Large intestine (tissue), 3 donors: ENCODE measurements at regions not wholly inside any gene's neighbourhood (a gene's known extent, or its start where the extent isn't known, plus 50 kb on each side); places are given as distances from the start of the nearest gene placed in this dataset.

Source experiments
- DNase-seq, 2 donors: peaks; one replicate each; pipeline versions ENCODE4 v3.0.0 to v3.0.0-alpha.2; 2013
- H3K27ac ChIP-seq: one replicate; pipeline ENCODE4 v1.5.1; 2013; ENCODE audit warnings: low read length
- H3K27me3 ChIP-seq: 2 replicates; pipeline ENCODE4 v1.6.1; 2013; ENCODE audit warnings: low read length; ENCODE audit not compliant: control insufficient read depth, insufficient read depth
- H3K36me3 ChIP-seq: 2 replicates; pipeline ENCODE4 v1.6.1; 2013; ENCODE audit warnings: low read length; ENCODE audit not compliant: control insufficient read depth, insufficient read depth
- H3K4me1 ChIP-seq: one replicate; pipeline ENCODE4 v1.6.1; 2013; ENCODE audit warnings: low read length; ENCODE audit not compliant: control insufficient read depth, insufficient read depth
- H3K4me3 ChIP-seq: one replicate; pipeline ENCODE4 v1.5.1; 2013; ENCODE audit warnings: low read length
- H3K9me3 ChIP-seq: one replicate; pipeline ENCODE4 v1.6.1; 2013; ENCODE audit warnings: mild to moderate bottlenecking, low read depth, low read length, moderate library complexity; ENCODE audit not compliant: control insufficient read depth
- WGBS: methylation state at CpG from one replicate; pipeline ENCODE4 v1.1.5; 2013; ENCODE audit warnings: low lambda C conversion rate; ENCODE audit not compliant: insufficient coverage; 5-methylcytosine and 5-hydroxymethylcytosine counted together

GRCh38 chr15:60204131-60204885, 193.5 kb downstream of the ANXA2 start:
- DNase-seq: no peak
- 67% methylated on average over 3 of the region's 11 CpGs for WGBS
- Histone ChIP-seq H3K27ac (no peak overlapping the region), H3K4me1 (no peaks in the 10 kb centered on the region), H3K4me3 (no peak overlapping the region), H3K36me3 (no peaks in the 10 kb centered on the region), H3K9me3 (no peaks in the 10 kb centered on the region), H3K27me3 (peaks cover 22% of the 10 kb centered on the region)

GRCh38 chr15:60208709-60209108, 189.1 kb downstream of the ANXA2 start:
- Histone ChIP-seq H3K4me3 (no peak overlapping the region), H3K4me1 (no peaks in the 10 kb centered on the region), H3K27ac (no peak overlapping the region), H3K9me3 (no peaks in the 10 kb centered on the region), H3K27me3 (peaks cover 20% of the 10 kb centered on the region), H3K36me3 (no peaks in the 10 kb centered on the region)
- no peak for DNase-seq
- no CpG with 5 or more reads among the region's 4 CpGs for WGBS

GRCh38 chr15:60212536-60212935, 185.2 kb downstream of the ANXA2 start:
- no CpG with 5 or more reads among the region's 4 CpGs for WGBS
- no peak for DNase-seq
- H3K4me3 ChIP-seq: no peak overlapping the region
- H3K9me3 ChIP-seq: no peaks in the 10 kb centered on the region
- no peaks in the 10 kb centered on the region for H3K4me1 ChIP-seq
- H3K36me3 ChIP-seq: no peaks in the 10 kb centered on the region
- no peak overlapping the region for H3K27ac ChIP-seq
- peaks cover 5% of the 10 kb centered on the region for H3K27me3 ChIP-seq

- H3K36me3 ChIP-seq: no peaks in the 10 kb centered on the region
- H3K9me3 ChIP-seq: no peaks in the 10 kb centered on the region
- H3K4me3 ChIP-seq: no peak overlapping the region
- peaks cover 6% of the 10 kb centered on the region for H3K27me3 ChIP-seq
- no peaks in the 10 kb centered on the region for H3K4me1 ChIP-seq
- no CpG with 5 or more reads among the region's 3 CpGs for WGBS
- H3K27ac ChIP-seq: no peak overlapping the region
- DNase-seq: no peak
These were observed 184.3 kb downstream of the ANXA2 start for GRCh38 chr15:60213377-60214000.

- no peak for DNase-seq
- H3K9me3 ChIP-seq: no peaks in the 10 kb centered on the region
- no peaks in the 10 kb centered on the region for H3K4me1 ChIP-seq
- WGBS: no CpG with 5 or more reads among the region's 4 CpGs
- peaks cover 8% of the 10 kb centered on the region for H3K27me3 ChIP-seq
- no peak overlapping the region for H3K4me3 ChIP-seq
- no peak overlapping the region for H3K27ac ChIP-seq
- no peaks in the 10 kb centered on the region for H3K36me3 ChIP-seq
These were observed 183.6 kb downstream of the ANXA2 start for GRCh38 chr15:60214201-60214600.

GRCh38 chr15:60215225-60215963, 182.4 kb downstream of the ANXA2 start:
- WGBS: 76% methylated on average over 3 of the region's 10 CpGs
- no peak for DNase-seq

GRCh38 chr15:60217161-60217560, 180.6 kb downstream of the ANXA2 start:
- Histone ChIP-seq H3K27me3 (peaks cover 8% of the 10 kb centered on the region), H3K27ac (no peak overlapping the region), H3K36me3 (no peaks in the 10 kb centered on the region), H3K9me3 (no peaks in the 10 kb centered on the region), H3K4me1 (no peaks in the 10 kb centered on the region), H3K4me3 (no peak overlapping the region)
- no CpG with 5 or more reads among the region's 1 CpG for WGBS
- DNase-seq: no peak

More at GRCh38 chr15:60215225-60215963, 182.4 kb downstream of the ANXA2 start:
- H3K4me1 ChIP-seq: no peaks in the 10 kb centered on the region
- H3K36me3 ChIP-seq: no peaks in the 10 kb centered on the region
- H3K27me3 ChIP-seq: peaks cover 8% of the 10 kb centered on the region
- H3K9me3 ChIP-seq: no peaks in the 10 kb centered on the region
- H3K27ac ChIP-seq: no peak overlapping the region
- H3K4me3 ChIP-seq: no peak overlapping the region

- Histone ChIP-seq H3K4me3 (no peak overlapping the region), H3K36me3 (no peaks in the 10 kb centered on the region), H3K27ac (no peak overlapping the region), H3K4me1 (no peaks in the 10 kb centered on the region), H3K9me3 (no peaks in the 10 kb centered on the region), H3K27me3 (peaks cover 10% of the 10 kb centered on the region)
- DNase-seq: no peak
- WGBS: 60% methylated on average over 3 of the region's 3 CpGs
These were observed 179.5 kb downstream of the ANXA2 start for GRCh38 chr15:60218256-60218655.

- no peak overlapping the region for H3K27ac ChIP-seq
- H3K36me3 ChIP-seq: no peaks in the 10 kb centered on the region
- no CpG with 5 or more reads among the region's 3 CpGs for WGBS
- H3K9me3 ChIP-seq: no peaks in the 10 kb centered on the region
- H3K4me1 ChIP-seq: no peaks in the 10 kb centered on the region
- H3K4me3 ChIP-seq: no peak overlapping the region
- DNase-seq: no peak
- peaks cover 15% of the 10 kb centered on the region for H3K27me3 ChIP-seq
These were observed 177.9 kb downstream of the ANXA2 start for GRCh38 chr15:60219866-60220265.

GRCh38 chr15:60221356-60221755, 176.4 kb downstream of the ANXA2 start:
- Histone ChIP-seq H3K9me3 (no peaks in the 10 kb centered on the region), H3K4me3 (no peak overlapping the region), H3K36me3 (no peaks in the 10 kb centered on the region), H3K4me1 (no peaks in the 10 kb centered on the region), H3K27me3 (peaks cover 18% of the 10 kb centered on the region), H3K27ac (no peak overlapping the region)
- DNase-seq: no peak
